Psoas muscle (tissue), 7 donors: ENCODE measurements at regions not wholly inside any gene's neighbourhood (a gene's known extent, or its start where the extent isn't known, plus 50 kb on each side); places are given as distances from the start of the nearest gene placed in this dataset.

ENCODE experiments used
- ATAC-seq, 4 donors: fragments of 200-7000 bp; cut with Tn5 transposase; one replicate each; pipeline ENCODE4 v1.9.1; 2020; ENCODE audit warnings: moderate library complexity in 3 of 4, mild to moderate bottlenecking in 2 of 4
- DNase-seq, 2 donors: peaks; one replicate each; pipeline ENCODE4 v3.0.0-alpha.2; 2020
- H3K27ac ChIP-seq: fragments of 200-600 bp; one replicate; pipeline ENCODE4 v1.8.0; 2022
- H3K27me3 ChIP-seq, 3 donors: fragments of 200-600 bp in 1 of 3; one replicate each; pipeline versions ENCODE4 v1.6.1 to v1.8.0; 2013 to 2022; ENCODE audit warnings: low read length in 2 of 3, mild to moderate bottlenecking in 2 of 3, moderate library complexity in 1 of 3; ENCODE audit not compliant: insufficient read depth in 3 of 3
- H3K36me3 ChIP-seq, 2 donors: fragments of 200-600 bp in 1 of 2; one replicate each; pipeline versions ENCODE4 v1.6.1 to v1.8.0; 2013 to 2022; ENCODE audit warnings: low read depth in 1 of 2, mild to moderate bottlenecking in 1 of 2, moderate library complexity in 1 of 2; ENCODE audit not compliant: insufficient read depth in 1 of 2
- H3K4me1 ChIP-seq: fragments of 200-600 bp; one replicate; pipeline ENCODE4 v1.8.0; 2022
- H3K4me3 ChIP-seq: fragments of 200-600 bp; one replicate; pipeline ENCODE4 v1.8.0; 2022; ENCODE audit warnings: mild to moderate bottlenecking
- H3K9me3 ChIP-seq: fragments of 200-600 bp; one replicate; pipeline ENCODE4 v1.8.0; 2022
- WGBS, 3 donors: extraction: QIAGEN DNeasy Blood & Tissue Kit; methylation state at CpG; one replicate each; pipeline versions ENCODE4 v1.1.6 to v1.1.7; 2013; 5-methylcytosine and 5-hydroxymethylcytosine counted together
- intact Hi-C, 2 donors: fragments of 100-400 bp; cut with DNase I; formaldehyde crosslinking; loops; one replicate each; pipeline versions ENCODE4 v1.11.0 to v1.14.2; 2022
- TF ChIP-seq, protein P1 (sequence below): fragments of 200-600 bp; IDR thresholded peaks from one replicate; pipeline ENCODE4 v1.8.0; 2022; ENCODE audit warnings: antibody characterized with exemption
- donor health status: healthy with polysubstance abuse.
- donor health status: DM: no; HTN: no; CAD: no; lungs with moderate emphysema.
- donor health status: Bipolar disorder and iron deficiency.
- donor health status: healthy.
- donor health status: DM: yes; HTN: yes; CAD: no.
- donor health status: DM: no; HTN: no; CAD: no.
- donor health status: DM: yes; HTN: yes; CAD: no.

GRCh38 chr12:111277570-111277969 lies 91.3 kb downstream of the PHETA1 start:
- TF ChIP-seq, protein P1, sequence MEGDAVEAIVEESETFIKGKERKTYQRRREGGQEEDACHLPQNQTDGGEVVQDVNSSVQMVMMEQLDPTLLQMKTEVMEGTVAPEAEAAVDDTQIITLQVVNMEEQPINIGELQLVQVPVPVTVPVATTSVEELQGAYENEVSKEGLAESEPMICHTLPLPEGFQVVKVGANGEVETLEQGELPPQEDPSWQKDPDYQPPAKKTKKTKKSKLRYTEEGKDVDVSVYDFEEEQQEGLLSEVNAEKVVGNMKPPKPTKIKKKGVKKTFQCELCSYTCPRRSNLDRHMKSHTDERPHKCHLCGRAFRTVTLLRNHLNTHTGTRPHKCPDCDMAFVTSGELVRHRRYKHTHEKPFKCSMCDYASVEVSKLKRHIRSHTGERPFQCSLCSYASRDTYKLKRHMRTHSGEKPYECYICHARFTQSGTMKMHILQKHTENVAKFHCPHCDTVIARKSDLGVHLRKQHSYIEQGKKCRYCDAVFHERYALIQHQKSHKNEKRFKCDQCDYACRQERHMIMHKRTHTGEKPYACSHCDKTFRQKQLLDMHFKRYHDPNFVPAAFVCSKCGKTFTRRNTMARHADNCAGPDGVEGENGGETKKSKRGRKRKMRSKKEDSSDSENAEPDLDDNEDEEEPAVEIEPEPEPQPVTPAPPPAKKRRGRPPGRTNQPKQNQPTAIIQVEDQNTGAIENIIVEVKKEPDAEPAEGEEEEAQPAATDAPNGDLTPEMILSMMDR: no peak
- no peak for DNase-seq
- no peaks in the 10 kb centered on the region for H3K9me3 ChIP-seq
- no peaks in the 10 kb centered on the region for H3K4me1 ChIP-seq
- H3K36me3 ChIP-seq: no peaks in the 10 kb centered on the region
- no peak for ATAC-seq
- peaks cover 0 to 56% (median 18%) of the 10 kb centered on the region in 3 donors for H3K27me3 ChIP-seq
- no peak overlapping the region for H3K4me3 ChIP-seq
- WGBS, 3 donors: 26 to 28% (median 27%) methylated on average over 9 of the region's 9 CpGs
- intact Hi-C loops: no loop called here
- no peak overlapping the region for H3K27ac ChIP-seq

DNA sequence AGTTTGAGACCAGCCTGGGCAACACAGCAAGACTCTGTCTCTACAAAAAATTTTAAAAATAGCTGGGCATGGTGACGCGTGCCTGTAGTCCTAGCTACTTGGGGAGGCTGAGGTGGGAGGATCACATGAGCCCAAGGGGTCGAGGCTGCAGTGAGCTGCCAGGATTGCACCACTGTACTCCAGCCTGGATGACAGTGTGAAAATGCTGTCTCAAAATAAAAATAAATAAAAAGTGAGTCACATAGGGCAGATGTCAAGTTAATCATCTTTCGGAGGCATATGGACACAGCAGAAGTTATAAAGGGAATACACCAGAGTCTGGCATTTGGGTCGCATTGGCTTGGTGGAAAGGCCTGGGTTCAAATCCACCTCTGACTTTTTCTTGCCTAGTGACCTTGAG lies 92.7 kb downstream of the PHETA1 start:
- peaks cover 0 to 69% (median 19%) of the 10 kb centered on the region in 3 donors for H3K27me3 ChIP-seq
- H3K27ac ChIP-seq: no peak overlapping the region
- H3K4me1 ChIP-seq: no peaks in the 10 kb centered on the region
- 73 to 80% (median 77%) methylated on average over 5 of the region's 5 CpGs for WGBS, 3 donors
- ATAC-seq: no peak
- intact Hi-C loops: no loop called here
- no peak overlapping the region for H3K4me3 ChIP-seq
- TF ChIP-seq, protein P1: no peak
- DNase-seq: no peak
- no peaks in the 10 kb centered on the region for H3K36me3 ChIP-seq
- H3K9me3 ChIP-seq: no peaks in the 10 kb centered on the region

DNA sequence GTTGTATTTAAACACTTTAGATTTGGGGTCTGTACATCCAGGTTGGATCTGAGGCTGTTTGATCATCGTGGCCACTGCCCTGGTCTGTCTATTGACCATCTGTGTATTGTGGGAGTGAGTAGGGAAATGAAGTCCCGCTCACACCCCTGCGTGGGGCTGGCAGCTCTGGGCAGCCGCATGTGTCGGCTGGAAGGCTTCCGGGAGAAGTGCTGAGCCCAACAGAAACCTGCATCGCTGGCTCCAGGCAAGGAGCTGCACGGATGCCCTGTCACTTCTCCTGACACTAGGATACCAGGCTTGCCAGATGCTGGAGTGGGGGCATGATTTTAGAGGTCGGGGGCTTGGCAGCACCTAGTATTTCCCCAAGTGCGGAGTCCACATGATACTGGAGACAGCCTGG lies 93.6 kb downstream of the PHETA1 start:
- ATAC-seq: no peak
- peaks cover 0 to 70% (median 18%) of the 10 kb centered on the region in 3 donors for H3K27me3 ChIP-seq

DNA sequence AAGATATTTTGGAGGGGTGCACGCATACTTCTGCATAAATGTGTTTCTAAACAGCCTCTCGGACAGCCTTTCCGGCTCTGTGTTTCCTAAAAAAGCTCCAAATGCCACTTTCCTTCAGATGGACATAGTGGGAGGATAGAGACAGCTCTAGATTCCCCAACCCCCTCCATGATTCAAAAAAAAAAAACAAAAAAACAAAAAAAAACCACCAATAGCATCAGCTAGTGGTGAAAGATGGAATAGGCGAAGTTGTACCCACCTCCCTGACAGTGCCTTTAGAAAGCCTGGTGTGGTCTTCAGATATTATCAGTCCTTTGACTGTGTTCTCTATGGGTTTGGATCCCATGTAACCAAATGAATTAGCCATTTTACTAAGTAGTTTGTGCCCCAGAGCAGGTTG lies 94.1 kb downstream of the PHETA1 start:
- TF ChIP-seq, protein P1: no peak
- DNase-seq (no peak), ATAC-seq (no peak)
- H3K27ac ChIP-seq: no peak overlapping the region
- peaks cover 0 to 73% (median 17%) of the 10 kb centered on the region in 3 donors for H3K27me3 ChIP-seq
- intact Hi-C loops: no loop called here
- H3K36me3 ChIP-seq: no peaks in the 10 kb centered on the region
- no peaks in the 10 kb centered on the region for H3K9me3 ChIP-seq
- H3K4me3 ChIP-seq: no peak overlapping the region
- H3K4me1 ChIP-seq: no peaks in the 10 kb centered on the region
- 40 to 47% (median 45%) methylated on average over 4 of the region's 4 CpGs for WGBS, 3 donors

More for the DNA sequence above, 93.6 kb downstream of the PHETA1 start:
- Histone ChIP-seq H3K4me3 (no peak overlapping the region), H3K36me3 (no peaks in the 10 kb centered on the region), H3K27ac (no peak overlapping the region), H3K9me3 (no peaks in the 10 kb centered on the region), H3K4me1 (no peaks in the 10 kb centered on the region)
- TF ChIP-seq, protein P1: no peak
- no peak for DNase-seq
- WGBS, 3 donors: 50 to 60% (median 54%) methylated on average over 10 of the region's 10 CpGs
- intact Hi-C loops: no loop called here

DNA sequence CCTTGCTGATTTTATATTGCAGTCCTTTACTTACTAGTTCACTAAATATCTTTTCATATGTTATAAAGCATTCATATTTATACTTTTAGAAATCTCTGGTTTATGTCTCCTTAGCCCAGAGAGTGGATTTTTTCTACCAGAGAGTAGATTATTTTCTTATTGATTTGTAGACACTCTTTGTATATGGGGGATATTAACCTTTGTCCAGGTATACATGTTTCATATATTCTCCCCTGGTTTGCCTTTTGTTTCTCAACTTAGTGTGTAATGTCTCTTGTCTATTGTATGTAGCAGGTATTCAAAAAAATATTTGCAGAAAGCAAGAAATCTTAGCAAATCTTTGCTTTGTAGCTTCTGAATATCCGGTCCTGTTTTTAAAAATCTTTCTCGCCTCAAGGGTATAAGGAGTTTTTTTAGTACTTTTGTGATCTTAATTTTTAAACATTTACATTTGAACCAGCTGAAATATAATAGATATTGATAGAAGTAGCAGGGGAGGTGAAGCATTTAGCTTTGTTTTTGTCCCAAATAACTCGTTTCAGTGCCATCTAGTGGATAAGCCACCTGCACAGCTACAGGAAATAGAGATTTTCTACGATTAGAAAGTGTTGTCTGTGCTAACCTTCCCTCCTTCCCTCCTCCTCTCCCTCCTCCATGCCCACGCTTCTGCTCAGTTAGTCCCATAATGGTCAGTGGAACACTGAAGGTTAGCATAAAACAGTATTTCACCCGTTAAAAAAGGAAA lies 97.0 kb downstream of the PHETA1 start:
- Histone ChIP-seq H3K36me3 (no peaks in the 10 kb centered on the region), H3K4me1 (no peaks in the 10 kb centered on the region), H3K9me3 (no peaks in the 10 kb centered on the region), H3K27ac (no peak overlapping the region), H3K4me3 (no peak overlapping the region), H3K27me3 (peaks cover 0 to 61% (median 13%) of the 10 kb centered on the region in 3 donors)
- 59 to 62% (median 62%) methylated on average over 6 of the region's 6 CpGs for WGBS, 3 donors
- no peak for DNase-seq
- intact Hi-C loops: no loop called here
- TF ChIP-seq, protein P1: no peak
- ATAC-seq: no peak
